ENCODE measurements at regions not wholly inside any gene's neighbourhood (a gene's known extent, or its start where the extent isn't known, plus 50 kb on each side); places are given as distances from the start of the nearest gene placed in this dataset.

DNA sequence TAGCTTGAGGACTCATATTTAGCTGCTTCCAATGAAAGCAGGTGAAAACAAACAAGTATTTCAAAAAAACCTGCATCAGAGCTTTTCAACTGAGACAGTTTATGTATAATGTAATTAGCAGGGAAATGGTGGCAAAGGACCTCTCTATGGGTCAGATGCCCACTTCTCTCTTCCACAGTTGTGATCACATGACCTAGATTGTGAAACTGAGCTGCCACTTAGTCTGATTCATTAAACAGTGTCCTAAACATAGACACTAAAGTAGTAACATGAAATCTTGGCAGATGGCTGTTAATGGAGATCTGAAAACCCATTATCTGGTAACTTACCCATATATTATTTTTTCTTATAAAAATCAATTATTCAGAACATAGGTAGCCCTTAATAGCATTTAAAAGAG lies 663.6 kb upstream of the RIOK2 start:
- no peak for DNase-seq (ENCODE audit: low spot score)

DNA sequence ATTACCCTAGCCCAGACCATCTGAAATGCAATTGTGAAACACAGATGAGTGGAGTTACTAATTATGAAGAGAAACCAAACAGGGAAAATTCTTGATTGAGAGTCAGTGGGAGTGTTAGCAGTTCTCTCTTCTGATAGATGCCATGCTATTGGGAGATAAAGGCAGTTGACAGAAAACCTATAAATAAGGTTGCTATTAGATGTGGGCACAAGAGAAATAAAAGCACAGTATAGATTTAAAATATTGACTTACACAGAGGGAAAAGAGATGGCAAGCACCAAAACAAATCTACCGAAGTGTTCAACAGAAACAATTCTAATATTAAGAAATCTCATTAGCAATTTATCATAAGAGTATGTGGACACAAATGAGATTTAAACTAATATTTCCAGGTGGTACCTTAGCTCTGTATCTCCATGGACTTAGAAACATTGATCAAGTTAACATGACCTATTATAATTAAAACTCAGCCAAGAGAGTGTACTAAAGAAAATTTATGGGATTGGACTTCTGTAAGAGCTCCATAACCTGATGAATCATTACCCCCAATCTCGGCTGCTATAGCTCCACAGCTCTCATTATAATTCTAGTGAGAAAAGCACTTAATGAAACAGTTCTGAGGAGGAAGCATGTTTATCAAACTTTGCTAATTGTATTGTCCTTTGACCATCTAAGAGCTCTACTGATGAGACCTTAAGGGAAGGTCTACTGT lies 665.0 kb upstream of the RIOK2 start:
- no peak for DNase-seq (ENCODE audit: low spot score)

DNA sequence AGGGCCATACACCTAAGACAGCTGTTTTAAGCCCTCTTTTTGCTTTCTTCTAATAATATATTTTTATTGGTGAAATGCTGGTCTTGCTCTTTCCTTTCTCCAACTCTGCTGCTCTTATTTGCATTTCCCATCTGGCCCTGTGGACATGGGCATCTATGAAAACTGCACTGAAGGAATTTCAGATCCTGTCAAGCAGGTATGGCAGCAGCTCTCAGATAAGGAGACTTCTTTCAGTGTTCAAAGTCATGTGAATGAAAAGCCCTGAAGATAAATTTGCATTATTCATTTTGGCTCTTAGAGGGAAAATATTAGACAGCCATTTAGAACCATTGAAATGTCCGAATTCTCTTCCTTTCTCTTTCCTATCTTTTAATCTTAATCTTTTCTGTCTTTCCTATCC lies 668.0 kb upstream of the RIOK2 start:
- no peak for DNase-seq (ENCODE audit: low spot score)

DNA sequence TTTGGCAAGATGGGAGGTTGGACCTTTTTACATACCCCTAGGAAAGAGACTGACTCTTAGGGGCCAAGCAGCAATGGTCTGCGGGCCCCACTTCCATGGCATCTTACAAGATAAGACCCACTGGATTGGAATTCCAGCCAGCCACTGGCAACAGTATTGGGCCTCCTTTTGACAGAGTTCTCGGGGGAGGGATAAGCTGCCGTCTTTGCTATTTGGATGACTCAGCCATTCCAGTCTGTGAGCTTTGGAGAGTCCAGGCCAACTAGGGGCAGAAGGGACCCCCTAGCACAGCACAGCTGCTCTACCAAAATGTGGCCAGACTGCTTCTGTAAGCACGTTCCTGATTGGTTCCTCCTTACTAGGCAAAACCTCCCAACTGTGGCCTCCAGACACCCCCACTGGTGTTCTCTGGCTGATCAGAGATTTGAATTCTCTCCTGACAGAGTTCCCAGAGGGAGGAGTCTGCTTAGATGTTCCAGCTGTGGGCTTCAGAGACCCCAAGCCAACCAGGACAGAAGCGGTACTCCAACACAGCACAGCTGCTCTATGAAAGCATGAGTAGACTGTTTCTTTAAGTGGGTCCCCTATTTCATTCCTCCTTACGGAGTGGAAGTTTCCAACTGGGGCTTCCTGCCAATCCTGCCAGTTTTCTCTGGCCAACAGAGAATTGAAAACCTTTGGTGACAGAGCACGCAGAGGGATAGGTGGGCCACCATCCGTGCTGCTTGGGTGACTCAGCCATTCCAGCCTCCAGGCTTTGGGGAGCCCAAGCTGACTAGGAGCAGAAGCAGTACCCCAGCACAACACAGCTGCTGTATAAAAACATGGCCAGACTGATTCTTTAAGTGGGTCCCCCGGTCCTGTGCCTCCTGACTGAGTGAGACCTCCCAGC lies 672.1 kb upstream of the RIOK2 start:
- no peak for DNase-seq (ENCODE audit: low spot score)

DNA sequence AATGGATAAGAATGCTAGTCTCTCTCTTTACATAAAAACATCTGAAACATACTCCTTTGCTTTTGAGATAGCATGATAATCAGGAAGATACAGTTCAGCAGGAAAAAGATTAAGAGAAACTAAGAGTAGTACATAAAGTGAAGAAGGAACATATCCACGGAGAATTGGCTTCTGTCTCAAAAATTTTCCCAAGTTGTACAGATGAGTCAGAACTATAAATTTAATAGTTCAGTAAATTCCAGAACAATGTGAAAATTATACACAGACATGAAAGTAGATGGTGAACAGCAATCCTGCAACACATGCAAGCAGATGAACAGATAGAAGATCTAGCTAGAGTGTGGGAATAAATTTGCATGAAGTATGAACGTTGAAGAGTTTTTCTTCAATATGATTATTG lies 691.4 kb upstream of the RIOK2 start:
- no peak for DNase-seq (ENCODE audit: low spot score)

DNA sequence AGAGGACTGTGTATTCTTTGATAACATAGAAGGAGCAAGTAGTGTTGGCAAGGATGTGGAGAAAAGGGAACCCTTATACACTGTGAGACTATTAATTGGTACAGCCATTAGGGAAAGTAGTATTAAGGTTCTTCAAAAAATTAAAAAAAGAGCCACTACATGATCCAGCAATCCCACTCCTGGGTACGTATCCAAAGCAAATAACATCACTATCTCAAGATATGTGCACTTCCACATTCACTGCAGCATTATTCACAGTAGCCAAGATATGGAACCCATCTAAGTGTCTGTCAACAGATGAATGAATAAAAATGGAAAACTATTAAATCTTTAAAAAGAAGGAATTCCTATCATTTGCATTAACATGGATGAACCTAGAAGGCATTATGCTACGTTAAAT lies 693.2 kb upstream of the RIOK2 start:
- no peak for DNase-seq (ENCODE audit: low spot score)

DNA sequence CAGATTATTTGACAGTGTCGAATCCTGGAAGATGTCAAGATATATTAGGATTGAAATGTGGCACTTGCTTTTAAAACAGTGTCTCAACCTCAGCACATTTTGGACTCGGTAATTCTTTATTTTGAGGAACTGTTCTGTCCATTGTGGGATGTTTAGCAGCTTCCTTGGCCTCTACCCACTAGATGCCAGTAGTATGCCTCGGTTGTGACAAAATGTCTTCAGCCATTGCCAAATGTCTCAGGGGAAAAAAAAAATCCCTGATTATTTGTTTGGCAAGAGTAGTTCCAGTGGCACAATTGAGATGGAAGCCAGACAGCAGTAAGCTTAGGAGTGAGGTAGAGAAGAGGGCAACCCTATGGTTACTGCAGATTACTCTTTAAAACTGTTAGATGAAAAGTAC lies 694.5 kb upstream of the RIOK2 start:
- DNase-seq (ENCODE audit: low spot score), result no peak

DNA sequence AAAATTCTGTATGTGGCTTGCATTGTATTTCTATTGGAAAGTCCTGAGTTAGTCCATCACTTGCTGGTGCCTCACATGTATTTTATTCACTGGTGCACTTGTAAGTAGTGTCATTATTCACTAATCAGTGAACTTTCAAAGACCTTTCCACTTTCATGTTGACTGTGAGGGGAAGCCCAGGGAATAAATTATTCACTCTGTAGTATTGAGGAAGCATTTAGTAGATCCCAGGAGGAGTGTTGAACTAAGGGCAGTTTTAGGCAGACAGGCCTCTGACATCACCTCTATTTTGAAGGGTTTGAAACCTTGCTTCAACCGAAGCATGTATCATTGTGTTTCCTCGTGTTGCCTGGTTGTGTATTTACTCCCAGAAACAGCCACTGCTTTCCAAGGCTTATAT lies 705.4 kb upstream of the RIOK2 start:
- no peak for DNase-seq (ENCODE audit: low spot score)

DNA sequence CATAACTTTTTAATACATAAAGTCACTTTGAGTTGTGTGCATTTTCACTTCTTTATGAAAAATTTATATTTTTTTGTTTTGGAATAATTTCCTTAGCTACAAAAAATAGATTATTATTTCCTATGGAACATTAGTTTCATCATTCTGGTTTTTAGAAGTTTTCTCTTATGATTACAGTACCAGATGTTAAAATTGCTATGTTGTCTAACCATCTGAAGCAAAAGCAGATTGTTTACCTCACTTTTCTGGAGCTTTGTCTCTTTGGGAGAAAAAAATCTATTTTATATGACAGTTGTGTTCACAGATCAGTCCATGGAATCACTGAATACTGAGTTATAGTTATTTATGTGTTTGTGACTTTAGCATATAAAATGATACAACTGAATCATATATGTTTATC lies 708.9 kb upstream of the RIOK2 start:
- no peak for DNase-seq (ENCODE audit: low spot score)

DNA sequence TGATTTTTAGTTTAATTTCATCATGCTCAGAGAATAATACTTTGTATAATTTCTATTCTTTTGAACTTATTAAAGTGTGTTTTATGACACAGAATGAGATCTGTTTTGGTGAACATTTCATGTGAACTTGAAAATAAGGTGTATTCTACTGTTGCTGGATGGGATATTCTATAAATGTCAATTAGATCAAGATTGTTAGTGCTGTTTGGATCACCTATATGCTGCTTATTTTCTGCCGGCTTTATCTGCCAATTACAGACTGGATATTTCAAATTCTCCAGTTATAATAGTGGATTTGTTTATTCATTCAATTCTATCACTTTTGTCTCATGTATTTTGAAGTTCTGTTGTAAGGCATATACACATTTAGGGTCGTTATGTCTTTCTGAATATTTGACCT lies 720.7 kb upstream of the RIOK2 start:
- DNase-seq (ENCODE audit: low spot score), result no peak

DNA sequence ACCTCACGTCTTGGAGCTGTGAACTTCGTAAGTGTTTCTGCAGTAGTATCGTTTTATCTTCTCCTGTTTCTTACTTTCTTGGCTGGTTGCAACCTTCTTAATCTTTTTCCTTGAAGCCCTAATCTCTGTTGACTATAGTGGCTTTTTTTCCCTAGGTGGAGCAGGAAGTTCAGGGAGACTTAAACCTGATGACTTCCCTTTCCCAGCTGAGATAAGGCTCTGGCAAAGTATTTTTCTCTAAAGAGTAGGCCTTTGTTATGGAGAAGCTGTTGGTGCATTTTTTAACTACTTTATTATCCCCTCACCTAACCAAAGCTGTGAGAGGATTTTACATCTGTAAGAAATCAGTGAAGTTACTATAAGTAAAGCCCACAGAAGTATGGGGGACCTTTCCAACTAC lies 723.1 kb upstream of the RIOK2 start:
- DNase-seq (ENCODE audit: low spot score), result no peak

DNA sequence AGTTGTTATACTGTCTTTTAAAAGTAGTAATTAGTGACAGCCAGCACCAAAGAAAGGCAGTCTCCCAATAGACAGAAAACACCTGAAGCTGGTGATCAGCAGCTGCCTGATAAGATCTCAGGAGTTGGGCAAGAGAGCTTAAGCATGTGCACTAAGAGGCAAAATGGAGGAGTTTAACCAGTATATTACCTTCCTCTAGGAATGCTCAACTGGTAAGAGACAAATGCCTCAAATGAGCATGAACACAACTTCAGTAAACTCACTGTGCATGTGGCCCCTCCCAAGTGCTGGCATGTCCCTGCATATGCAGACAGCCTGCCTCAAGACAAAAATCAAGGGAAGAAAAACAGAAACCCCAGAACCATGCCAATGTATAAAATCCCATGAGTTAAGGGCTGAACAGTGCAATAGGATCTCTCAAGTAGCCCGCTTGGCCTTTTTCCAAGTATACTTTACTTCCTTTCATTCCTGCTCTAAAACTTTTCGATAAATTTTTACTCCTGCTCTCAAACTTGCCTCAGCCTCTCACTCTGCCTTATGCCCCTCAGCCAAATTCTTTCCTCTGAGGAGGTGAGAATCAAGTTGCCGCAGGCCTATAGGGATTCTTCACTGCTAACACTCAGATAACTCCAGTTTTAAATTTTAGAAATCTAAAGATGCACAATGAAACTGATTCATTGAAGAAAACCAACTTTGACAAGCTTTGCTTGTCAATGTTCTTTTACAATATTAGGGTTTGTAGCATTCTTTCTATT lies 724.8 kb upstream of the RIOK2 start:
- DNase-seq (ENCODE audit: low spot score), result no peak

DNA sequence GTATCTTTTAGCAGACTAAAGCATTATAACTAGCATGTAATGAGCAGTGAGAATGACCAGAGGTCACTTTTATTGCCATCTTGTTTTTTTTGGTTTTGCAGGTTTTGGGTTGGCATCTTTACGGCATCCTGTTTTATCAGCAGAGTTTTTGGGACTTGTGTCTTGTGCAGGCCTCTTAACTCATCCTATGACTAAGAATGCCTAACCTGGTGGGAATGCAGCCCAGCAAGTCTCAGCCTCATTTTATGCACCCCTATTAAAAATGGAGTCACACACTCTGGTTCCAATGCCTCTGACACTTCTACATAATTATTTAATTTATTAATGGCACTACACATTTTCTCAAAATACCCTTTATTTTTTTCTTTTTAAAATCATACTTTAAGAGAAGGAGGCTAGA lies 726.5 kb upstream of the RIOK2 start:
- DNase-seq (ENCODE audit: low spot score), result no peak

DNA sequence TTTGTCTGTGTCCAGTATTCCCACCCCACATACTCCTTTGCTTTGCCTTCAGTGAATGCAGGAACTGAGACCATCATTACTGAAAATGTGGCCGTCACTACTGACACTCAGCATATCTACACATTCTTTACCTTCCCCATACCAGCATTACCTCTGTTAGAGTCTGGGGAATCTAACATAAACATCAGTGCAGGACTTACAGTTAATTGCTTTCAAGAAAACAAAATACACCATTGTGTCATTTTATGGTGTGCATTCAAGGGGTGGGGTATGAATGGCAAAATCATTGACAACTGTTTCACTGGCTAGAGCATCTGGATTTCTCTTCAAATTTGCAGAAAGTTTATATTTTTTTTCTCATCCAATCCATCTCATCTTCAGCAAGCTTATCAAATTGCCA lies 731.4 kb upstream of the RIOK2 start:
- DNase-seq (ENCODE audit: low spot score), result no peak

DNA sequence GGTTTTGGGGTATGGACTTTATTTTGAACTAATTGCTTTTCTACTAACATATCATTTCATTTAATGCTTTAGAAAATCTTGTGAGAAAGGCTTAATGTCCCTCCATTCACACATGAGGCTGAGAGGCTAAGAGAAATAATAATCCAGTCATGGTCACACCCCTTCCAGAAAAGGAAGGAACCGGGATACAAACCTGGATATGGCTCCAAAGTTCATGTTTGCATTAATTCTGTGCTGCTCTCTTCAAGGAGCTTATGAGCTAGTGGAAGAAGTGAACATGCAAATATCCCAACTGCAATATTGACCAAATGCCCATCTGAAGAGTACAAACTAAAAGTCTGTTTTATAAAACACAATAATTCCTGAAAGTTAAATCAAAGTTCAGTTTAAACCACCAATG lies 732.1 kb upstream of the RIOK2 start:
- DNase-seq (ENCODE audit: low spot score), result no peak

DNA sequence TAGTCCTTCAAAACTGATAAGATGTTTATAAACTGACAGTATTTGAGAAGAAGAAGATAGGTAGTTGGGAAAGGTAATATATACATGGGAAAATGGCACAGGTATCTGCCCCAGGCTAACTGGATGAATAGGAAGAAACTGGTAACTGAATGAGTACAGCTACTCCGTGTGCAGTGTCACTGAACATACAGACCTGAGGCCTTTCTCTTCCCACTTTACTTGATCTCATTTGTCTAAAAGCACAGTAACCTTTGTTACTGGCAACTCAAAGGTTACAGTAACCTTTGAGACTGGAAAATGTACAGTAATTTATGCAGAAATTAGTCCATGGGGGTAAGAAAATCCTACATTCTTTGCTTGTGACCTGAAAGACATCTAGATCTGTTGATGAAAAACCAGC lies 735.0 kb upstream of the RIOK2 start:
- DNase-seq (ENCODE audit: low spot score), result no peak

DNA sequence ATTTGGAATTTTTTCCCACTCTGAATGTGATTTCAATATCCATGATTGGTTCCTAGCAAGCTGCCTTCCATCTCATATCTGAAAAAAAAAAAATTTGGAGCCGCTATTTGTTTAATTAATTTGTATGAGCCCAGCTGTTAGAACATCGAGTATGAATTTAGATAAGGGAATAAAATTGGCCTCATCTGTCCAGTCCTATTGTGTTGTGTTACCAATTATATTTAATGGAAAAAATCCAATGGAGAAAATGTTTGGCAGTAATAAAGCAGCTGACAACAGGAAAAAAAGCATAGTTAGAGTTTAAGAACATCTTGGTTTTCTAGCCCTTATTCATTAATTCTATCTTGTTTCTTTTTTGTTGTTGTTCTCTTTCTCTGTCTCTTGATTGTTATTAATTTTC lies 735.6 kb upstream of the RIOK2 start:
- no peak for DNase-seq (ENCODE audit: low spot score)

DNA sequence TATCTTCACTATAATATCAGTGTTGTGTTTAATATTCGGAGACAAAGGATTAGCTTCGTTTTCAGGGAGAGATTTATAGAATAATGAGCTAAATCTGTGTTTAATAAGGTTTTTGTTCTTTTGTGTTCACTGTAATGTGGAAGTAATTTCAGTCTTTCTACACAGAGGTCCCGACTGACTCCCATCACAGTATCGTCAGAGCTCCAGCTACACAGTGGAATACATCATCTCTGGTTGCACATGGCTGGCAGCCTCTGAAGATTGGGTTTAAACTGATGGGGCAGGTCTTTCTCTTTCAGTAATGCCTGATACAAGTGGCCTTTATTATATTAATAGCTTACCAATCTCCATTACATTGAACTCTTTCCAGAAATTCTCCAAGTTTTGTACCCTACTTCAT lies 736.7 kb upstream of the RIOK2 start:
- no peak for DNase-seq (ENCODE audit: low spot score)

DNA sequence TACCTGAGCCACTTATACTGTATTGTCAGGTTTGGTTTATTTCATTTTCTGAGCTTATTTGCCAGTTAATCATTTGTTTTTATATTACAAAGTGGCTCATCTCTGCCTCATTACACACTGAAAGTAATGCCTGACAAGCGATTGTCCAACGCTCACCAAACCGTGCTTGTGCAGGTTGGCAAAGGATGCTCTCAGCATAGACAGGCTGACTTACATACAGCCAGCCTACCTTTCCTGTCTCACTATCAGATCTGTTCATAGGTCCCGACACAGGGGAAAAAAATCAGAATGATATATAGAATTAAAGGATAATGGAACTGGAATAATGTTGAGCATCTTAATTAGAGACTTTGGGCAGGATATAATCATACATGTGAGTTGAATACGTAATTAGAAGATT lies 739.7 kb upstream of the RIOK2 start:
- DNase-seq (ENCODE audit: low spot score), result no peak

DNA sequence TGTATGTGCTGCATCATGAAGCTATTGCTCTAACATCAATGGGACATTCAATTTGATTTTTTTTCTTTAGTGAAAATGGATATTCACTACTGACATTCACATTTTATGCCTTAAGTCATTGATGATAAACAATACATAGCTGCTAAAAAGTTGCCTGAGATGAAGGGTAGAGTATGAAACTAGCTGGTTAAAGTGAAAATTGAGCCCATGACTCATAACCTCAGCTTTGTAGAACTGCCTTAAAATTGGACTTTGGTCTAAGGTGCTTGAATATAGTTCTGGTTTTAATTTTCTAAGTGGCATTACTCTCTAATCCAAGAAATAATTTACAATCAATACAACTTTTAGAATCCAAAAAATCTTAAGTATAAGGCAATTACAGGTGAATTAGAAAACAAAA lies 740.4 kb upstream of the RIOK2 start:
- no peak for DNase-seq (ENCODE audit: low spot score)

DNA sequence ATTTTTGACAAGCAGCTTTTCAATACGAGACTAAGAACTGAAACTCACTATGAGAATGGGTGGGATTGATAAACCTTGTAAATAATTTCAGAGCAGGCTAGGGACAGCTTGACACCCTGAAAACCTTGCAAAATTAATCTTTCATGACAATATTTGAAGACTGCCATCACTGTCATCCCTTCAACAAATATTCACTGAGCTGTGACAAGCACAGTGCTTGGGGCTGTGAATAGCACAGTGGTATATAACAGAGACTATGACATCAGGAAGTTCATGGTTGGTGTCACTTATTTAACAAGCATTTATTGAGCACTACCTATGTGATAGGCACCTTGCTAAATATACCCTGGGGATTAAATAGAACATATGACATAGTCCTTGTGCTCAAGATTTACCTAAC lies 741.0 kb upstream of the RIOK2 start:
- DNase-seq (ENCODE audit: low spot score), result no peak

DNA sequence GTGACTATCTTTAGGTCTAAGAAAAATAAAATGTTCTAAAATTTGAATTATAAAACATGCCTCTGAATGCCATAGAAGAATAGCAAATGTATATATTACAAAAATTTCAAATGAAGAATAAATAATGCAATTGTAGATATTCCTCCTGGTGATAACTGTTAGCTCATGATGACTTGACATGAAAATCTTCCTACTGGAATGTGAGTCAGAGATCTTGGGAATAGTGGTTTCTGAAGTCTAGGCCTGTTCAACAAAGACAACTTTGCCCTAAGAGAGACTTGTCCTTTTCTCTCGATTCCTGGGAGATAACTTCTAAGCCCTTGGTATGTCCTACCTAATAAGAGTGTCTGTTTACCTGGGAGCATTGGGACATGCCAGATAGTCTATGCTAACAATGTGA lies 746.3 kb upstream of the RIOK2 start:
- DNase-seq (ENCODE audit: low spot score), result no peak

DNA sequence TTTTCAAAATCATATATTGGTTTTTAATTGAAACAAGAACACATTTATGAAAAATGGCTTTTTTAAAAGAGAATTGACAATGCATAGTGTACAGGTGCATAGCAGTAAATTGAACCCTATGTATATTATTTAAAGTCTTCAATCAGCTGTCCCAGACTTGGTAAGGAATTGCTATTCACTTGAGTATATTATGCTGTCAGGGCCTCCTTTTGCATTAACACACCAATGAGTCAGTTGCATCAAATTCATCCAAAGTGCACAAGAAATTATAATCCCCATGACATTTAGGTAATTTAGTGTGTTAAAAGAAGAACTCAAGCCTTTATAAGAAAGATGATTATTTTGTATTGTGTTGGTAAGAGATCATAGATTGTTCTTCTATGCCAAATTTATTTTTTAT lies 748.8 kb upstream of the RIOK2 start:
- DNase-seq (ENCODE audit: low spot score), result no peak
